Suprapubic skin (tissue), 3 donors: ENCODE measurements at regions not wholly inside any gene's neighbourhood (a gene's known extent, or its start where the extent isn't known, plus 50 kb on each side); places are given as distances from the start of the nearest gene placed in this dataset.

ENCODE experiments used
- EP300 ChIP-seq: sonication (generic); formaldehyde crosslinking; IDR thresholded peaks from one replicate; pipeline ENCODE4 v1.6.1; 2017; ENCODE audit warnings: antibody characterized with exemption
- POLR2A ChIP-seq, 2 donors: fragments of 450-650 bp; IDR thresholded peaks; one replicate each; pipeline ENCODE4 v1.6.1; 2017; ENCODE audit warnings: antibody characterized with exemption in 2 of 2, mild to moderate bottlenecking in 2 of 2, moderate library complexity in 2 of 2
- TF ChIP-seq, protein P1 (sequence below), 2 donors: fragments of 200-600 bp in 1 of 2; fragments of 450-650 bp in 1 of 2; sonication (generic) in 1 of 2; IDR thresholded peaks; one replicate each; pipeline ENCODE4 v1.5.1; 2016 to 2019; ENCODE audit warnings: antibody characterized with exemption in 2 of 2, mild to moderate bottlenecking in 1 of 2, moderate library complexity in 1 of 2

DNA sequence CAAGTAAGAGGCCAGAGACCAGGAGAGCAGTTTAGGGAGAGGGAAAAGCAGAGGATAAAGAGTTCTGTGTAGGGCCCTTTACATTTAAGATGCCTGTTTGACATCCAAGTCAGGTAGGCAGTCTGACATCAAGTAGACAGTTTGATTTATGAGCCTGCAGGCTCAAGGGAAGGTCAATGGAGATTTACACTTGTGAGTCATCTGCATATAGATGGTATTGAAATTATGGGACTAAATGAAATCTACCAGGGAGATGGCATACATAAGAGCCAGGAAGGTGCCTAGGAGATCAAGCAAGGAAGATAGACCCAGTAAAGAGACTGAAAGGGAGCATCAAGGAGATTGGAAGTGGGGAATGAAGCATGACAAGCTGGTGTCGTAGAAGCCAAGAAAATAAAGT lies 212.4 kb upstream of the PKDCC start:
- no peak for TF ChIP-seq EP300
- TF ChIP-seq, protein P1, sequence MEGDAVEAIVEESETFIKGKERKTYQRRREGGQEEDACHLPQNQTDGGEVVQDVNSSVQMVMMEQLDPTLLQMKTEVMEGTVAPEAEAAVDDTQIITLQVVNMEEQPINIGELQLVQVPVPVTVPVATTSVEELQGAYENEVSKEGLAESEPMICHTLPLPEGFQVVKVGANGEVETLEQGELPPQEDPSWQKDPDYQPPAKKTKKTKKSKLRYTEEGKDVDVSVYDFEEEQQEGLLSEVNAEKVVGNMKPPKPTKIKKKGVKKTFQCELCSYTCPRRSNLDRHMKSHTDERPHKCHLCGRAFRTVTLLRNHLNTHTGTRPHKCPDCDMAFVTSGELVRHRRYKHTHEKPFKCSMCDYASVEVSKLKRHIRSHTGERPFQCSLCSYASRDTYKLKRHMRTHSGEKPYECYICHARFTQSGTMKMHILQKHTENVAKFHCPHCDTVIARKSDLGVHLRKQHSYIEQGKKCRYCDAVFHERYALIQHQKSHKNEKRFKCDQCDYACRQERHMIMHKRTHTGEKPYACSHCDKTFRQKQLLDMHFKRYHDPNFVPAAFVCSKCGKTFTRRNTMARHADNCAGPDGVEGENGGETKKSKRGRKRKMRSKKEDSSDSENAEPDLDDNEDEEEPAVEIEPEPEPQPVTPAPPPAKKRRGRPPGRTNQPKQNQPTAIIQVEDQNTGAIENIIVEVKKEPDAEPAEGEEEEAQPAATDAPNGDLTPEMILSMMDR (IDR thresholded peaks at IDR 0.05): no peak
- TF ChIP-seq POLR2A (IDR thresholded peaks at IDR 0.05): no peak
